ENCODE measurements at regions not wholly inside any gene's neighbourhood (a gene's known extent, or its start where the extent isn't known, plus 50 kb on each side); places are given as distances from the start of the nearest gene placed in this dataset.

DNA sequence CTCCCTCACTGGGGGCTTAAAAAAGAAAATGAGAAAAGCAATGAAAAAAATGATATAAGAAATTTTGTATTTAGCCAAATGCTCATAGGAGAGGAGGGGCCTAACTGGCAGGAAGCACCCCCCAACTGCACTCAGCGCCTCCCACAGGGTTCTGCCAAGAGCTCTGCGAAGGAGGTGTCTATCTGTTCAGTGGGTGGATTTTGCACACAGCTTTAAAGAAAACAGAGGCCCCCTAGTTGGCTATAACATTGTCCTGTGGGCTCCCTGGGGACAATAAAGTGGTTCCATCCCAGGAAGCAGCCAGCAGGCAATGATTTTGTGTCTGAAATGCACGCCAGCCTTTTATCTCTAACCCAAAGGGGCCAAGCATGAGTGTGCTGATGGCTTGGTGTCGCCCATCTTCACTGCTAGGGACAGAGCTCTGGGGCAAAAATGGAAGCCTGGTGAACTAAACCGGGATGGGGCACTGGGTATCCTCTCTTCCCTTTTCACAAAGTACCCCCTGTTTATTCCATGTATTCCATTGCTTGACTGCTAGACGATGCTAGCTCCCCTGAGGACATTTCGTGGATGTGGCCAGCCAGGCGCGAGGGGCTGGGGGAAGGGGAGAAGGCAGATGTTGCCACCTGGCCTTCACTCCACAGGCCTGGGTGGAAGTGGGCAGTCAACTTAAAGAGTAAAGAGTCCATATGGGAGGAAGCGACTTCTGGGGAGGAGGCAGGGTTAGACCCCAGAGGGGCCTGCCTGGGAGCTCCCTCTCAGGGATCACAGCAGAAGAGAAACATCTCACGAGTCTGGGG lies 205.7 kb downstream of the CYP26B1 start:
- peak in 1 of 2 donors; percentile 68 for DNase-seq (ENCODE audit: low read depth in 1 of 2, low spot score in 1 of 2)
- H3K4me1 ChIP-seq (ENCODE audit: low read depth): no peaks in the 10 kb centered on the region
- TF ChIP-seq, protein P1, sequence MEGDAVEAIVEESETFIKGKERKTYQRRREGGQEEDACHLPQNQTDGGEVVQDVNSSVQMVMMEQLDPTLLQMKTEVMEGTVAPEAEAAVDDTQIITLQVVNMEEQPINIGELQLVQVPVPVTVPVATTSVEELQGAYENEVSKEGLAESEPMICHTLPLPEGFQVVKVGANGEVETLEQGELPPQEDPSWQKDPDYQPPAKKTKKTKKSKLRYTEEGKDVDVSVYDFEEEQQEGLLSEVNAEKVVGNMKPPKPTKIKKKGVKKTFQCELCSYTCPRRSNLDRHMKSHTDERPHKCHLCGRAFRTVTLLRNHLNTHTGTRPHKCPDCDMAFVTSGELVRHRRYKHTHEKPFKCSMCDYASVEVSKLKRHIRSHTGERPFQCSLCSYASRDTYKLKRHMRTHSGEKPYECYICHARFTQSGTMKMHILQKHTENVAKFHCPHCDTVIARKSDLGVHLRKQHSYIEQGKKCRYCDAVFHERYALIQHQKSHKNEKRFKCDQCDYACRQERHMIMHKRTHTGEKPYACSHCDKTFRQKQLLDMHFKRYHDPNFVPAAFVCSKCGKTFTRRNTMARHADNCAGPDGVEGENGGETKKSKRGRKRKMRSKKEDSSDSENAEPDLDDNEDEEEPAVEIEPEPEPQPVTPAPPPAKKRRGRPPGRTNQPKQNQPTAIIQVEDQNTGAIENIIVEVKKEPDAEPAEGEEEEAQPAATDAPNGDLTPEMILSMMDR (IDR thresholded peaks at IDR 0.05; ENCODE audit: low read depth, low read length): no peak
- H3K27me3 ChIP-seq: no peaks in the 10 kb centered on the region
- no peak overlapping the region for H3K27ac ChIP-seq
- no peaks in the 10 kb centered on the region for H3K36me3 ChIP-seq
- no peak overlapping the region for H3K4me3 ChIP-seq
- no peaks in the 10 kb centered on the region for H3K9me3 ChIP-seq (ENCODE audit: low read depth)

DNA sequence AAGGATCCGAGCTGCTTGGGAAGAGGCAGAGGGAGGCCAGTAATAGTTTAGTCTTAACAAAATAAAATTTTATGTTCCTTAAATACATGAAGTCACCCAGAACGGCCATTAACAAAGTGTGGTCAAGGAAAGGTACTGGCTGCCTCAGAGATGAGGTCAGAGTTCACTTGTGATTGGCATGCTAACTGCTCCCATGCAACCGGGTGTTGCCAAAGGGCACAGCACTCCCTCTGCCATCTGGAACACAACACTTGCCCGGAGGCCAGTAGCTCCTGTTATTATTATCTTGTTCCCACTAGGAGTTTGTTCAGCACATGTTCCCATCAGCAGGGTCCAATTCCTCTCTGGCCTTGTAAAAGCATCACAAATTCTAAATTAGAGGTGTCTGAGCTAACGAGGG lies 207.0 kb downstream of the CYP26B1 start:
- no peaks in the 10 kb centered on the region for H3K9me3 ChIP-seq (ENCODE audit: low read depth)
- H3K4me1 ChIP-seq (ENCODE audit: low read depth): no peaks in the 10 kb centered on the region
- H3K4me3 ChIP-seq: no peak overlapping the region
- DNase-seq (ENCODE audit: low read depth in 1 of 2, low spot score in 1 of 2): no peak
- H3K27ac ChIP-seq: no peak overlapping the region
- TF ChIP-seq, protein P1 (IDR thresholded peaks at IDR 0.05; ENCODE audit: low read depth, low read length): no peak
- H3K27me3 ChIP-seq: no peaks in the 10 kb centered on the region
- H3K36me3 ChIP-seq: no peaks in the 10 kb centered on the region

DNA sequence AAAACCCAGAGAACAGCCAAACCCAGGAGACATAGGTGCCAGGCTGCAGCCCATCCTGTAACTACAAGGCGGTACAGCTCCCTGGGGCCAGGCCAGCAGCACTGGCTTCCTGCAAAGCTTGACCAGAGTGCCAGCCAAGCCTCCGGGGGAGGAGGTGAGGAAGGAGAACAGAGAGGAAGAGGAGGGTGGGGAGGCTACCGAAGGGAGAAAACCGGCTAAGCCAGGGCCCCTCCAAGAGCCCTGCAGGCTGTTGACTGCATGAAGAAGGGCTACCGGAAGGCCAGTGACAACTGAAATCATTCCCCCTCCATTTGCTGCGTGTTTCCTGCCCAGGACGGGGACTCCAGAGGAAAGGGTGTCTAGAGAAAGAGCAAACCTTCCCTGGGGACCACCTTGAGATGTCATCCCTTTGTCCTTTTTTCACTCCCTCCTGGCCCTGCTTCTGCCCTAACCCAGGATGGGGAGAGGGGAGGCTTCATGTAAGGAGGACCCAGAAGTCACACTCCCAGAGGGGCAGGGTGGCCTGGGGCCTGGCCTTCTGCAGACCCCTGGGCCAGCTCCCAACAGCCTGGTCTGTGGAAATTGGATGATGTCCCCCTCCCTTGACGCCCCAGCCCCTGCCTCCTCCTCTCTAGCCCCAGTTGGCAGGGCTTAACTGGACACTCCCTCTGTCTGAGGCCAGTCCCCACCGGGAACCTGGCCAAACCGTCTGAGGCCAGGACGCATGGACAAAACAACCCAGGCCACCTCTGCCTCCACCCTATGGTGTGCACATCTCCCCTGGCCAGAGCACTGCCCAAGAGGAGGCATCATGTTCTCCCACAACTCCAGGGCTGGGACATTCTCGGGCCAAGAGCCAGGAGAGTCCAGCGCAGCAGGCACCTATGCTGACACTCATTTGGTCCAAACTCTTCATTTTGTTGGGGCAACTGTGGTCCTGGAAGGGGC lies 207.8 kb downstream of the CYP26B1 start:
- Histone ChIP-seq H3K9me3 (ENCODE audit: low read depth) (no peaks in the 10 kb centered on the region), H3K4me1 (ENCODE audit: low read depth) (no peaks in the 10 kb centered on the region), H3K27me3 (no peaks in the 10 kb centered on the region), H3K4me3 (no peak overlapping the region), H3K36me3 (no peaks in the 10 kb centered on the region), H3K27ac (no peak overlapping the region)
- TF ChIP-seq, protein P1 (IDR thresholded peaks at IDR 0.05; ENCODE audit: low read depth, low read length): no peak
- DNase-seq (ENCODE audit: low read depth in 1 of 2, low spot score in 1 of 2): peak in 1 of 2 donors; percentile 62

DNA sequence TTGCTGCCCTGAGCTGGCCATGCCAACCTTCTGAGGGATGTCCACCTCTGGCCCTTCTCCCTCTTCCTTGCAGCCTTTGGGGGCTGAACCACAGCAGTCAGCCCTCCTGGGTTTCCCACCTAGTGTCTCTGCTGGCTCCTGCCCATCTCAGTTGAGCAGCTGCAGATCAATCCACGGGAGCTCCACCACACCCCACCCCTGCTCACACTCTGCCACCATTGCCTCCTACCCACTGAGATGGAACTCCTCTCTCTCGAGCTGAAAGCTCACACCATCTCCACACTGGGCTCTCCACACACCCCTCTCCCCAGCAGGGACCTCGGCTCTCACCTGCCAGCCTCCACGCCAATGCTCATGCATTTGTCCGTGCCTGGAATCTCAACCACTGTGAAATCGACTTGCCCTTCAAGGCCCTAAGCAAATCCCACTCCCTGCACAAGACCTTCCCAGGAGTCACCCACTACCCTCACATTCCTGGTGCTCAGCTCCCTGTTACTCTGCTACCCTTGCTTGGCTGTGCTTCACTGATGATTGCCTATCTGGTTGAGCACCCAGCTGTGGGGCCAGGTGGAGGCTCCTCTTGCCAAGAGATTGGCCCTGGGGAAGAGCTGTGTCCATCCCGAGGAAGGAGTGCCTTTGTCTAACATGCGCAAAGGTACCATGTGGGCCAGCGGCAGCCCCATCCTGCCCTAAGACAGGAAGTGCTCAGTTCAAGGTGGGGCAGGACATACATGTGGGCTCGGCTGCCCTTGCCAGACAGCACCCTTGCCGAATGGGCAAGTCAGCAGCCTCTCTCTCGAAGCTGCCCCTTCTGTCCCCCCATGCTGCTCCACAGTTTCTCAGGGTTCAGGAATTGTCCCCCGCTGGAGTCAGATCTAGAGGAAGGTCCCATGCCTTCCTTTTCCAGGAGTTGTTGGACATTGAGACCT lies 208.7 kb downstream of the CYP26B1 start:
- H3K4me1 ChIP-seq (ENCODE audit: low read depth): no peaks in the 10 kb centered on the region
- H3K4me3 ChIP-seq: no peak overlapping the region
- H3K9me3 ChIP-seq (ENCODE audit: low read depth): no peaks in the 10 kb centered on the region
- no peak for DNase-seq (ENCODE audit: low read depth in 1 of 2, low spot score in 1 of 2)
- no peak overlapping the region for H3K27ac ChIP-seq
- H3K27me3 ChIP-seq: no peaks in the 10 kb centered on the region
- no peaks in the 10 kb centered on the region for H3K36me3 ChIP-seq
- TF ChIP-seq, protein P1 (IDR thresholded peaks at IDR 0.05; ENCODE audit: low read depth, low read length): no peak

DNA sequence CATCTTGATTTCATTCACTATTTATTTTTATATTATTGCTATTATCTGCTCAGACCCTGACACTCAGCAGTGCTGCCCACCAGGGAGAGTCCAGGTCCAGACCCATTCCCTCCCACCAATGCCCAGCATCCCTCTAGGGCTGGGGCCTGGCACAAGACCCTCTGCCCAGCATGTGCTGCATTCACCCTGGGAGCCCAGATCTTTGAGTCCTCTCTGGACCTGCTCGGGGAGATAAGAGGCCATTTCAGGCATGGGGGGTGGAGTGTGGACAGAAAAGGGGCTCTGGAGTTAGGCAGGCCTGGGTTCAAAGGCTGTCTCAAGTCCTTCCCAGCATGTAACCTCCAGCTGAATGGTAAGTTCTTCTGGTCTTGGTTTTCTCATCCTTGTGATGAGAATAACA lies 209.6 kb downstream of the CYP26B1 start:
- TF ChIP-seq, protein P1 (IDR thresholded peaks at IDR 0.05; ENCODE audit: low read depth, low read length): no peak
- Histone ChIP-seq H3K4me1 (ENCODE audit: low read depth) (no peaks in the 10 kb centered on the region), H3K27me3 (no peaks in the 10 kb centered on the region), H3K9me3 (ENCODE audit: low read depth) (no peaks in the 10 kb centered on the region), H3K27ac (no peak overlapping the region), H3K36me3 (no peaks in the 10 kb centered on the region), H3K4me3 (no peak overlapping the region)
- DNase-seq (ENCODE audit: low read depth in 1 of 2, low spot score in 1 of 2): no peak
